Stimulated activated CD4-positive, alpha-beta T cell treated with anti-CD3 and anti-CD28 coated beads, Interleukin-2, amount 100 ng/mL, for 24 hours (primary cell): ENCODE measurements at regions not wholly inside any gene's neighbourhood (a gene's known extent, or its start where the extent isn't known, plus 50 kb on each side); places are given as distances from the start of the nearest gene placed in this dataset.

Experiments used
- DNase-seq, 2 donors: peaks; one replicate each; pipeline ENCODE4 v3.0.0-alpha.2; 2020

GRCh38 chr20:62581806-62582205, 60.5 kb upstream of the SLCO4A1 start:
- DNase-seq = no peak

GRCh38 chr20:62583424-62583920, 58.8 kb upstream of the SLCO4A1 start:
- DNase-seq = no peak

- DNase-seq = no peak
Observed at GRCh38 chr20:62584671-62585460, 57.4 kb upstream of the SLCO4A1 start.

GRCh38 chr20:62585461-62585970, 56.8 kb upstream of the SLCO4A1 start:
- no peak for DNase-seq

GRCh38 chr20:62586799-62587198, 55.5 kb upstream of the SLCO4A1 start:
- no peak for DNase-seq

- peak in 1 of 2 donors; percentile 13 for DNase-seq
Observed at GRCh38 chr20:62587757-62588402, 54.4 kb upstream of the SLCO4A1 start.

GRCh38 chr20:62588458-62589149, 53.7 kb upstream of the SLCO4A1 start:
- DNase-seq = no peak

GRCh38 chr20:62589150-62589498, 53.2 kb upstream of the SLCO4A1 start:
- no peak for DNase-seq

- no peak for DNase-seq
Observed at GRCh38 chr20:62589720-62590119, 52.6 kb upstream of the SLCO4A1 start.

- no peak for DNase-seq
Observed at GRCh38 chr20:62590309-62591121, 51.8 kb upstream of the SLCO4A1 start.

- DNase-seq = no peak
Observed at GRCh38 chr20:62591122-62591468, 51.2 kb upstream of the SLCO4A1 start.

GRCh38 chr20:62591591-62591990, 50.7 kb upstream of the SLCO4A1 start:
- DNase-seq = no peak
